DND-41 (cell line): ENCODE measurements at regions not wholly inside any gene's neighbourhood (a gene's known extent, or its start where the extent isn't known, plus 50 kb on each side); places are given as distances from the start of the nearest gene placed in this dataset.

ENCODE experiments used
- EZH2 ChIP-seq: IDR thresholded peaks from 3 replicates; pipeline ENCODE4 v1.6.1; 2012; ENCODE audit warnings: borderline replicate concordance, low read depth, mild to moderate bottlenecking, moderate library complexity, low read length, inconsistent platforms; ENCODE audit not compliant: severe bottlenecking
- TF ChIP-seq, protein P1 (sequence below): IDR thresholded peaks from 2 replicates; pipeline ENCODE4 v1.5.1; 2012; ENCODE audit warnings: borderline replicate concordance, low read length, moderate library complexity, mild to moderate bottlenecking; ENCODE audit not compliant: poor library complexity, severe bottlenecking; ENCODE audit errors: extremely low read depth

DNA sequence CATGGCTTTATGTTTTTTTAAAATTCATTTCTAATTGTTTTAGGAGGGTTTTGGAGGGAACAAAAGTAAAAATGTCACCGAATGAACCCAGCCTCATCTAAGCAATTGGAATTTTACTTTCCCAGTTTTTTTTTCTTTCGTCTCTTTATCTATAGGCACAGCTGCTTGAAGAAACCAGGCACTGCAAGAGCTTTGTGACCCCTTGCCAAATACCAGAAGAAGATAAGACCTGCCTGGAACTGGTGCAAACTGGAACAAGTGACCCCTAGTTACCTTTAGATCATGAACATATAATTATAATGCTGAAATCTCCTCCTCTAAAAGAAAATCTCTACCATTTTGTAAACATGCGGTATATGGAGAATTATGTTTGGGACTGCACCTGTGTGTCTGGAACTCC lies 100.9 kb downstream of the TSN start:
- TF ChIP-seq, protein P1, sequence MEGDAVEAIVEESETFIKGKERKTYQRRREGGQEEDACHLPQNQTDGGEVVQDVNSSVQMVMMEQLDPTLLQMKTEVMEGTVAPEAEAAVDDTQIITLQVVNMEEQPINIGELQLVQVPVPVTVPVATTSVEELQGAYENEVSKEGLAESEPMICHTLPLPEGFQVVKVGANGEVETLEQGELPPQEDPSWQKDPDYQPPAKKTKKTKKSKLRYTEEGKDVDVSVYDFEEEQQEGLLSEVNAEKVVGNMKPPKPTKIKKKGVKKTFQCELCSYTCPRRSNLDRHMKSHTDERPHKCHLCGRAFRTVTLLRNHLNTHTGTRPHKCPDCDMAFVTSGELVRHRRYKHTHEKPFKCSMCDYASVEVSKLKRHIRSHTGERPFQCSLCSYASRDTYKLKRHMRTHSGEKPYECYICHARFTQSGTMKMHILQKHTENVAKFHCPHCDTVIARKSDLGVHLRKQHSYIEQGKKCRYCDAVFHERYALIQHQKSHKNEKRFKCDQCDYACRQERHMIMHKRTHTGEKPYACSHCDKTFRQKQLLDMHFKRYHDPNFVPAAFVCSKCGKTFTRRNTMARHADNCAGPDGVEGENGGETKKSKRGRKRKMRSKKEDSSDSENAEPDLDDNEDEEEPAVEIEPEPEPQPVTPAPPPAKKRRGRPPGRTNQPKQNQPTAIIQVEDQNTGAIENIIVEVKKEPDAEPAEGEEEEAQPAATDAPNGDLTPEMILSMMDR, result no peak
- no peak for TF ChIP-seq EZH2
